AG09309 (cell line): ENCODE measurements at regions not wholly inside any gene's neighbourhood (a gene's known extent, or its start where the extent isn't known, plus 50 kb on each side); places are given as distances from the start of the nearest gene placed in this dataset.

ENCODE experiments used
- DNase-seq: peaks from one replicate; pipeline ENCODE4 v3.0.0-alpha.2; 2010; ENCODE audit warnings: low read depth
- H3K4me3 ChIP-seq: 2 replicates; pipeline ENCODE4 v1.5.1; 2011; ENCODE audit warnings: mild to moderate bottlenecking, low read depth, low read length, moderate library complexity; ENCODE audit not compliant: control insufficient read depth
- TF ChIP-seq, protein P1 (sequence below): IDR thresholded peaks from 2 replicates; pipeline ENCODE4 v1.5.1; 2011; ENCODE audit warnings: mild to moderate bottlenecking, low read depth, low read length, inconsistent platforms; ENCODE audit not compliant: insufficient read depth, control insufficient read depth; ENCODE audit errors: missing control alignments

DNA sequence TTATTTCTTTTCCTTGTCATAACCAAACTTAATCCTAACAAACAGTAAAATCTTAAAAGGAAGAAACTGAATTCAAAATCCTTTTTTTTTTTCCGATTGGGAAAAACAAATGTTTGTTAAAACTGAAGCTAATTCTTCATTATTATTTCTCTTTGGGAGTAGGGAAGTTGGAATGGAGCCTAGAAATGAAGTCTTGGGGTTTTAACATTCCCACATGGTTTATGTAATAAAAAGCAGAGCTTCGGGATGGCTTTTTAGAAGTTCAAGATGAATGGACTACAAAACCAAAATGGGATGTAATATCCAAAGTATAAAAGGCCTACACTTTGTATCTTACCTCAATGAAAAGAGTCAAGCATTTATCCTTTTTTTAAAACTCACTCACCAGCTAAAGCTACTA lies 189.0 kb upstream of the TMC3 start:
- TF ChIP-seq, protein P1, sequence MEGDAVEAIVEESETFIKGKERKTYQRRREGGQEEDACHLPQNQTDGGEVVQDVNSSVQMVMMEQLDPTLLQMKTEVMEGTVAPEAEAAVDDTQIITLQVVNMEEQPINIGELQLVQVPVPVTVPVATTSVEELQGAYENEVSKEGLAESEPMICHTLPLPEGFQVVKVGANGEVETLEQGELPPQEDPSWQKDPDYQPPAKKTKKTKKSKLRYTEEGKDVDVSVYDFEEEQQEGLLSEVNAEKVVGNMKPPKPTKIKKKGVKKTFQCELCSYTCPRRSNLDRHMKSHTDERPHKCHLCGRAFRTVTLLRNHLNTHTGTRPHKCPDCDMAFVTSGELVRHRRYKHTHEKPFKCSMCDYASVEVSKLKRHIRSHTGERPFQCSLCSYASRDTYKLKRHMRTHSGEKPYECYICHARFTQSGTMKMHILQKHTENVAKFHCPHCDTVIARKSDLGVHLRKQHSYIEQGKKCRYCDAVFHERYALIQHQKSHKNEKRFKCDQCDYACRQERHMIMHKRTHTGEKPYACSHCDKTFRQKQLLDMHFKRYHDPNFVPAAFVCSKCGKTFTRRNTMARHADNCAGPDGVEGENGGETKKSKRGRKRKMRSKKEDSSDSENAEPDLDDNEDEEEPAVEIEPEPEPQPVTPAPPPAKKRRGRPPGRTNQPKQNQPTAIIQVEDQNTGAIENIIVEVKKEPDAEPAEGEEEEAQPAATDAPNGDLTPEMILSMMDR = no peak
- no peak overlapping the region for H3K4me3 ChIP-seq

DNA sequence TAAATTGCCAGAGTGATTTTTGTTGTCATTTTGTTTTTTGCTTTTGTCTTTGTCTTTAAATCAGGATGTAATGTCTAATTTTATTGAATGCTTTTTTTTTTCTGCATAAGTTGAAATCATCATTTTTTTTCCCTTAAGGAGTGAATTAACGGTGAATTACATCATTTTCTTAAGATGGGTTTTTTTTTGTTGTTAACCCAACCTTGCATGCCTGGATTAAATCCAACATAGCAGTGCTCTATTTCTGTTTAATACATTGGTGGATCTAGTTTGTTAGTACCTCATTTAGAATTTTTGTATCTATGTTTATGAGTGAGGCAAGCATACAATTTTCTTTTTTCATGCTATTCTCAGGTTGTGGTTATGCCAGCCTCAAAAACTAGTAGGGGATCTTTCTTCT lies 186.4 kb upstream of the TMC3 start:
- TF ChIP-seq, protein P1 = no peak
- DNase-seq = no peak
- no peak overlapping the region for H3K4me3 ChIP-seq

More for the DNA sequence above, 189.0 kb upstream of the TMC3 start:
- no peak for DNase-seq

DNA sequence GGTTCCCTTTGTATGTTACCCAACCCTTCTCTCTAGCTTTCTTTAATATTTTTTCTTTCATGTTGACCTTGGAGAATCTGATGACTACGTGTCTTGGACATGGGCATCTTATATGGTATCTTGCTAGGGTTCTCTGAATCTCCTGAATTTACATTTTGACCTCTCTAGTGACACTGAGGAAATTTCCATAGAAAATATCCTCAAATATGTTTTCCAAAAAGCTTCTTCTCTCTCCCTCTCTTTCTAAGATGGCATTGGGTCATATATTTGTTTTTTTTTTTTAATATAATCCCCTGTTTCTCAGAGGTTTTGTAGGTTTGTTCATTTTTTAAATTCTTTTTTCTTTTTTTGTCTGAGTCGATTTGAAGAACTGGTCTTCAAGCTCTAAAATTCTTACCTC lies 184.0 kb upstream of the TMC3 start:
- TF ChIP-seq, protein P1 = no peak
- no peak for DNase-seq

DNA sequence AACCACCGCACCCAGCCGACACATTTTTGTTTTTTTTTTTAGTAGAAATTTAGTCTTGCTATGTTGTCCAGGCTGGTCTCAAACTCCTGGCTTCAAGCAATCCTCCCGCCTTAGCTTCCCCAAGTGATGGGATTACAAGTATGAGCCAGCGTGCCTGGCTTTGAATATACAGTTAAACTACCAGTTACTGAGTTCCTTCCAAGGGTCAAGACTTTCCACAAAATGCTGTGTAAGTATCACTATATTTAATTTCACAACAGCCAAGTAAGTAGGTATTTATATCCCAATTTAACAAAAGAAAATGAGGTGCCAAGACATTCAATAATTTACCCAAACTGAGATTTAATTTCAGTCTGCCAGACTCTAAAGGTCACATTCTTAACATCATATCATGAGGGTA lies 181.3 kb upstream of the TMC3 start:
- TF ChIP-seq, protein P1 = no peak
- no peak for DNase-seq
- H3K4me3 ChIP-seq = no peak overlapping the region

More for the DNA sequence above, 184.0 kb upstream of the TMC3 start:
- H3K4me3 ChIP-seq = no peak overlapping the region

DNA sequence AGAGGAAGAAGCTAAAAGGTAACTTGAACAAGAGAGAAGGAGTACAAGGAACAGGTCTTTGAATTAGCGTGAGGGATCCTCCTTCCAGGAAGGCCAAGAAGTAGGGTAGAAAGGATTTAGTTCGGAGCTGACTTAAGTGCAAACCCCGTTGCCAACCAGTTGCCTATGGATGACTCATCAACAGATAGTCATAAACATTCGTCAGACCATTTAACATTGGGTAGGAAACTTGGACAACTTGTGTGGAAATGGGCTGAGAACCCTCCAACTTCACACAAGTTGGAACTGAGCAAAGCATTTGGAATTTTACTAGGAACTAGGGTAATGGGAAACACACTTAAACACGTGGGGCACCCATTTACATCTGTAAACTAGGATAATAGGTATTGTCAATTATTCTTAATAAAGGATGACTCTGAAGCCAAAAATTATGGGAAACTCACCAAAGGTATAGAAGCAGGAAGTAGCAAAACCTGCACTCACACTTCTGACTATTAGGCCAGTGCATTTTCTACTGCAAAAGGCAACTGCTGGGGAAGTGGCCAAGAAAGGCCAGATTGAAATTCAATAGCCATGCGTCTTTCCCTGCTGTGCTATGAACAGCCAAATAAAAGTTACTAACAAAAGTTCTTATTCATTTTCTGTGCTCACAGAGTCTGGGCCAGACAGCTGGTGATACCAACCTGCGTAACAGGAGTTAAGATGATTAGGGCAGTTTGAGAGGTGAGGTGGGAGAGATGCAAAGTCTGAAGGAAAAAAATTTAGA lies 174.5 kb upstream of the TMC3 start:
- no peak for DNase-seq
- TF ChIP-seq, protein P1 = no peak
- no peak overlapping the region for H3K4me3 ChIP-seq

DNA sequence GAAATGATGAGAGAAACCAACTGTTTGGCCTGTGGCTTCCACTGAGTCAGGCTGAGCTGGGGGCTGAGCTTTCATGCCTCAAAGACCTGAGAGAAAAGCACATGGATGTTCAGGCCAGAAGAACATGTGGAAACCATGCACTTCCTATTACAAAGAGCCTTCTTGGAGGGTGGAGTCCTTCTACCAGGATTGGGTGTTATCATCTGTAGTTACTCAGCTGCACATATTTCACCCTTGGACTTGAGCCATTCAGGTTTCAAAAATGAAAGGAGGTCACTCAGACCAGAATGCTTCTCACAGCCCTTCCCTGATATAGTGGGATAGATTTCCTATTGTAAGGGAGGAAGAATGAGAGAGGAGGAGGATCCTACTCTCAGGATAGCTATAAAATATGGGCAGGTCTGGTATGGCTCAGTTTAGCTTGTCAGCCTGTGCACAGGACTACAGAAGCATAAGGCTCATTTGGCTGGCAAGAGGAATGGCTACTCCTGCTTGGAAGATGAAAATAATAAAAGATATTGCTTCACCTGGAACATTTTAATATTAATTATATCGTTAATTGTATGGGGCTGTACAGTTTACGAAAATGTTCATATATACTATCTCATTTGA lies 173.6 kb upstream of the TMC3 start:
- no peak overlapping the region for H3K4me3 ChIP-seq
- no peak for DNase-seq
- TF ChIP-seq, protein P1 = no peak
